ENCODE measurements at regions not wholly inside any gene's neighbourhood (a gene's known extent, or its start where the extent isn't known, plus 50 kb on each side); places are given as distances from the start of the nearest gene placed in this dataset.

- no peak for DNase-seq
Observed at GRCh38 chr10:123537188-123537961, 128.8 kb upstream of the GPR26 start.

- DNase-seq: no peak
Observed at GRCh38 chr10:123538401-123539320, 127.5 kb upstream of the GPR26 start.

- no peak for DNase-seq
Observed at GRCh38 chr10:123544986-123545385, 121.2 kb upstream of the GPR26 start.

GRCh38 chr10:123548770-123549169, 117.4 kb upstream of the GPR26 start:
- DNase-seq: no peak

- DNase-seq: no peak
Observed at GRCh38 chr10:123549761-123550454, 116.2 kb upstream of the GPR26 start.

- no peak for DNase-seq
Observed at GRCh38 chr10:123550675-123551096, 115.5 kb upstream of the GPR26 start.

- no peak for DNase-seq
Observed at GRCh38 chr10:123551259-123551658, 114.9 kb upstream of the GPR26 start.

- no peak for DNase-seq
Observed at GRCh38 chr10:123552760-123553554, 113.2 kb upstream of the GPR26 start.

- no peak for DNase-seq
Observed at GRCh38 chr10:123553810-123554430, 112.2 kb upstream of the GPR26 start.

GRCh38 chr10:123554656-123555055, 111.5 kb upstream of the GPR26 start:
- DNase-seq: no peak

GRCh38 chr10:123555616-123556015, 110.5 kb upstream of the GPR26 start:
- DNase-seq: no peak

- no peak for DNase-seq
Observed at GRCh38 chr10:123556049-123556448, 110.1 kb upstream of the GPR26 start.

- no peak for DNase-seq
Observed at GRCh38 chr10:123556736-123557135, 109.4 kb upstream of the GPR26 start.

GRCh38 chr10:123557366-123558108, 108.6 kb upstream of the GPR26 start:
- no peak for DNase-seq

- no peak for DNase-seq
Observed at GRCh38 chr10:123558651-123559050, 107.5 kb upstream of the GPR26 start.

- peak; percentile 18 to 49 (median 40) for DNase-seq
Observed at GRCh38 chr10:123559066-123559822, 106.9 kb upstream of the GPR26 start.

- no peak for DNase-seq
Observed at GRCh38 chr10:123559823-123560092, 106.4 kb upstream of the GPR26 start.

GRCh38 chr10:123560301-123561140, 105.6 kb upstream of the GPR26 start:
- no peak for DNase-seq

- no peak for DNase-seq
Observed at GRCh38 chr10:123561141-123561440, 105.1 kb upstream of the GPR26 start.

- no peak for DNase-seq
Observed at GRCh38 chr10:123562387-123562786, 103.8 kb upstream of the GPR26 start.

Data from activated CD4-positive, CD25-positive, alpha-beta regulatory T cell (primary cell).